PC-9 (cell line): ENCODE measurements at regions not wholly inside any gene's neighbourhood (a gene's known extent, or its start where the extent isn't known, plus 50 kb on each side); places are given as distances from the start of the nearest gene placed in this dataset.
"Not testable (repeated sequence)": the region's sequence is repeated elsewhere in the genome, so short reads cannot be mapped to it uniquely, and the experiment has no call there.

Experiments
- CTCF ChIP-seq: fragments of 200-600 bp; sonication (generic); conservative IDR thresholded peaks from 2 replicates; pipeline ENCODE4 v1.6.1; 2017; ENCODE audit warnings: mixed run types, antibody characterized with exemption, mild to moderate bottlenecking, moderate library complexity
- EZH2 ChIP-seq: fragments of 200-600 bp; sonication (generic); IDR thresholded peaks from 2 replicates; pipeline ENCODE4 v1.8.0; 2017; ENCODE audit warnings: antibody characterized with exemption, low read depth

GRCh38 chr18:14379489-14379888, 163.9 kb downstream of the POTEC start:
- TF ChIP-seq CTCF, EZH2: not testable (repeated sequence)
